ENCODE measurements at regions not wholly inside any gene's neighbourhood (a gene's known extent, or its start where the extent isn't known, plus 50 kb on each side); places are given as distances from the start of the nearest gene placed in this dataset.

- DNase-seq: no peak
- Histone ChIP-seq H3K27me3 (peaks cover 6% of the 10 kb centered on the region; the same call in 1 of the 2 replicates), H3K4me1 (no peaks in the 10 kb centered on the region), H3K36me3 (no peaks in the 10 kb centered on the region), H3K4me3 (ENCODE audit: low read depth, low read length) (no peak overlapping the region), H3K9me3 (no peaks in the 10 kb centered on the region)
- no peak for TF ChIP-seq CTCF (IDR thresholded peaks at IDR 0.05; ENCODE audit: low read depth, low read length)
Observed at GRCh38 chr3:135491491-135492205, 473.9 kb upstream of the PPP2R3A start.

- no peak for DNase-seq
- Histone ChIP-seq H3K27me3 (peaks cover 12% of the 10 kb centered on the region; the same call in 1 of the 2 replicates), H3K4me1 (no peaks in the 10 kb centered on the region), H3K36me3 (no peaks in the 10 kb centered on the region), H3K4me3 (ENCODE audit: low read depth, low read length) (no peak overlapping the region), H3K9me3 (no peaks in the 10 kb centered on the region)
- no peak for TF ChIP-seq CTCF (IDR thresholded peaks at IDR 0.05; ENCODE audit: low read depth, low read length)
Observed at GRCh38 chr3:135495891-135496290, 469.6 kb upstream of the PPP2R3A start.

GRCh38 chr3:135497979-135498378 lies 467.5 kb upstream of the PPP2R3A start:
- Histone ChIP-seq H3K4me1 (no peaks in the 10 kb centered on the region), H3K36me3 (no peaks in the 10 kb centered on the region), H3K27me3 (peaks cover 19% of the 10 kb centered on the region; the same call in 1 of the 2 replicates), H3K9me3 (no peaks in the 10 kb centered on the region), H3K4me3 (ENCODE audit: low read depth, low read length) (no peak overlapping the region)
- no peak for TF ChIP-seq CTCF (IDR thresholded peaks at IDR 0.05; ENCODE audit: low read depth, low read length)
- DNase-seq: no peak

GRCh38 chr3:135499426-135499825 lies 466.1 kb upstream of the PPP2R3A start:
- no peak for TF ChIP-seq CTCF (IDR thresholded peaks at IDR 0.05; ENCODE audit: low read depth, low read length)
- no peak overlapping the region for H3K4me3 ChIP-seq (ENCODE audit: low read depth, low read length)
- no peaks in the 10 kb centered on the region for H3K36me3 ChIP-seq
- H3K9me3 ChIP-seq: no peaks in the 10 kb centered on the region
- H3K4me1 ChIP-seq: no peaks in the 10 kb centered on the region
- peaks cover 17% of the 10 kb centered on the region; the same call in 1 of the 2 replicates for H3K27me3 ChIP-seq
- DNase-seq: no peak

GRCh38 chr3:135500034-135500433 lies 465.5 kb upstream of the PPP2R3A start:
- no peak overlapping the region for H3K4me3 ChIP-seq (ENCODE audit: low read depth, low read length)
- no peak for DNase-seq
- H3K27me3 ChIP-seq: peaks cover 14% of the 10 kb centered on the region; the same call in 1 of the 2 replicates
- no peaks in the 10 kb centered on the region for H3K36me3 ChIP-seq
- H3K4me1 ChIP-seq: no peaks in the 10 kb centered on the region
- TF ChIP-seq CTCF (IDR thresholded peaks at IDR 0.05; ENCODE audit: low read depth, low read length): no peak
- no peaks in the 10 kb centered on the region for H3K9me3 ChIP-seq

- Histone ChIP-seq H3K27me3 (peaks cover 19% of the 10 kb centered on the region; the same call in 1 of the 2 replicates), H3K9me3 (no peaks in the 10 kb centered on the region), H3K4me3 (ENCODE audit: low read depth, low read length) (no peak overlapping the region), H3K4me1 (no peaks in the 10 kb centered on the region), H3K36me3 (no peaks in the 10 kb centered on the region)
- TF ChIP-seq CTCF (IDR thresholded peaks at IDR 0.05; ENCODE audit: low read depth, low read length): no peak
- no peak for DNase-seq
Observed at GRCh38 chr3:135503065-135503759, 462.3 kb upstream of the PPP2R3A start.
